ENCODE measurements at regions not wholly inside any gene's neighbourhood (a gene's known extent, or its start where the extent isn't known, plus 50 kb on each side); places are given as distances from the start of the nearest gene placed in this dataset.

DNA sequence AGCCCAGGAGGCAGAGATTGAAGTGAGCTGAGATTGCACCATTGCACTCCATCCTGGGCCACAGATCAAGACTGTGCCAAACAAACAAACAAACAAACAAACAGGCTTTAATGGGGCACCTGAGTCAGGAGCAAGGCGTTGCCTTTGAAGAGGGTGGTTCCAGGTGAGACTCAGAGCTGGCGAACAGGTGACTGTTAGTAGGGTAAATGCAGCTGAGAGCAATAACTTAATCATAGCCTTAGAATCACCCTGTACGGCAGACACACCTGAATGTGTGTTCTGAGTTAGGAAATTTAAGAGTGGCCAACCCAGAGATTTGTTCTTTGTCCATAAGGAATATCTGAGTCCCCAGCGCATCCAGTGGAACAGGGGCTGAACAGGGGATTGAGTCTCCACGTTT, 440.4 kb downstream of the RPS6KC1 start:
- no peaks in the 10 kb centered on the region for H3K79me2 ChIP-seq (ENCODE audit: insufficient read depth, low read length)
- H3K27me3 Mint-ChIP-seq (ENCODE audit: low read depth, unreplicated experiment), result peaks cover 28% of the 10 kb centered on the region

DNA sequence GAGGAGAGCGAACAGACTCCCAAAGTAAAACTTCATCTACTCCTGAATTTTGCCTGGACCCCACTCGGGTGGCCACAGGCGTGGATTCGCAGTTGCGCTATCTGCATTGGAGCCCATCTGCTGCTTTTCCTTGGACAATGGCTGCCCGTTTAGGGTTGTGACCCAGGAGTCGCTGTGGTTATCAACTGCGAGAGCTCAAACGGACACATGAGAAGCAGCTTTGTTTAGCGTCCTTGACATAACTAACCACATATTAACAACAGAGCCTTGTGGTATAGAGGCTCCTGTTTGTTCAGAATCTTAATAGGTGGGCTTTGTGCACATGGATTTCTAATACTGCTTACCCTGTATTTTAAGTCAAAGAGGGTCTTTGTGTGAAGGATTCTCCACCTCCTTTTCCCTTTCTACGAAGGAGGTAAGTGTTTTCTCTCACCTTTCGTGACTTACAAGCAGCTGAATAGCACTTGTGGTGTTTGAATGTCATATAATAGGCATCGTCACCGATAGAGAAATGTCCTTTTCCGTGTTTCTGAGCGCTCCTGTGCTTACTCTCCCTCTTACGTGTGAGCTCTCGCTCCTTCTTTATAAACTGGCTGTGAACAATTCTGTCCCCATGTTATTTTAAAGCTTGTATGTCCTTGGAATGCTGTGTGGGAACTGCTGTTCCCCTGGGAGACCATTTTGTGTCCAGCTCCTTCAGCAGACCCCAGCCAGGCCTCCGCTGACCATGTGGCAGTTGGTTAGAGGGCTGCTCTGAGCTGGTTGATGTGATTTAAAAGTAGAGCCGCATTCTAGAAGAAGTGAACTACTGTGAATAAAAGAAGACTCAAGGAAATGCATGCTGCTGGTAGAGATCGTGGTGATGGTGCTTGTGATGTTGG, 441.4 kb downstream of the RPS6KC1 start:
- H3K36me3 ChIP-seq (ENCODE audit: insufficient read depth, low read length), result no peaks in the 10 kb centered on the region
- H3K4me3 Mint-ChIP-seq (ENCODE audit: unreplicated experiment), result no peak overlapping the region
- H4K20me1 ChIP-seq (ENCODE audit: insufficient read depth, low read length), result no peaks in the 10 kb centered on the region
- peaks cover 4% of the 10 kb centered on the region for H3K9me3 Mint-ChIP-seq (ENCODE audit: unreplicated experiment)
- peaks cover 2% of the 10 kb centered on the region for H3K36me3 Mint-ChIP-seq (ENCODE audit: low read depth, unreplicated experiment)
- peaks cover 28% of the 10 kb centered on the region for H3K27me3 Mint-ChIP-seq (ENCODE audit: low read depth, unreplicated experiment)
- H3K4me1 Mint-ChIP-seq (ENCODE audit: low read depth, unreplicated experiment), result no peaks in the 10 kb centered on the region
- no peaks in the 10 kb centered on the region for H3K9me3 ChIP-seq (ENCODE audit: insufficient read depth, low read depth, low read length)
- H3K27ac ChIP-seq (ENCODE audit: low read depth, low read length), result no peak overlapping the region
- no peak overlapping the region for H3K9ac ChIP-seq (ENCODE audit: low read length)
- no peak overlapping the region for H3K27ac Mint-ChIP-seq (ENCODE audit: unreplicated experiment)
- FAIRE-seq (no peak), DNase-seq (ENCODE audit: low read depth) (no peak)
- H3K4me1 ChIP-seq (ENCODE audit: insufficient read depth, low read length), result no peaks in the 10 kb centered on the region
- peaks cover 2% of the 10 kb centered on the region for H3K27me3 ChIP-seq (ENCODE audit: insufficient read depth, low read length)
- H2AFZ ChIP-seq (ENCODE audit: low read depth, low read length), result no peak overlapping the region
- no peaks in the 10 kb centered on the region for H3K79me2 ChIP-seq (ENCODE audit: insufficient read depth, low read length)
- H3K4me2 ChIP-seq (ENCODE audit: low read length), result no peak overlapping the region
- no peak for TF ChIP-seq EZH2 (IDR thresholded peaks at IDR 0.05; ENCODE audit: insufficient read depth, low read length)
- TF ChIP-seq, protein P1, sequence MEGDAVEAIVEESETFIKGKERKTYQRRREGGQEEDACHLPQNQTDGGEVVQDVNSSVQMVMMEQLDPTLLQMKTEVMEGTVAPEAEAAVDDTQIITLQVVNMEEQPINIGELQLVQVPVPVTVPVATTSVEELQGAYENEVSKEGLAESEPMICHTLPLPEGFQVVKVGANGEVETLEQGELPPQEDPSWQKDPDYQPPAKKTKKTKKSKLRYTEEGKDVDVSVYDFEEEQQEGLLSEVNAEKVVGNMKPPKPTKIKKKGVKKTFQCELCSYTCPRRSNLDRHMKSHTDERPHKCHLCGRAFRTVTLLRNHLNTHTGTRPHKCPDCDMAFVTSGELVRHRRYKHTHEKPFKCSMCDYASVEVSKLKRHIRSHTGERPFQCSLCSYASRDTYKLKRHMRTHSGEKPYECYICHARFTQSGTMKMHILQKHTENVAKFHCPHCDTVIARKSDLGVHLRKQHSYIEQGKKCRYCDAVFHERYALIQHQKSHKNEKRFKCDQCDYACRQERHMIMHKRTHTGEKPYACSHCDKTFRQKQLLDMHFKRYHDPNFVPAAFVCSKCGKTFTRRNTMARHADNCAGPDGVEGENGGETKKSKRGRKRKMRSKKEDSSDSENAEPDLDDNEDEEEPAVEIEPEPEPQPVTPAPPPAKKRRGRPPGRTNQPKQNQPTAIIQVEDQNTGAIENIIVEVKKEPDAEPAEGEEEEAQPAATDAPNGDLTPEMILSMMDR (IDR thresholded peaks at IDR 0.05; ENCODE audit: insufficient read depth, low read depth, low read length), result no peak
- no peak overlapping the region for H3K4me3 ChIP-seq (ENCODE audit: insufficient read depth, low read depth, low read length)

More for the DNA sequence above, 440.4 kb downstream of the RPS6KC1 start:
- H3K4me2 ChIP-seq (ENCODE audit: low read length), result no peak overlapping the region
- Mint-ChIP-seq H3K27ac (ENCODE audit: unreplicated experiment) (no peak overlapping the region), H3K9me3 (ENCODE audit: unreplicated experiment) (peaks cover 4% of the 10 kb centered on the region), H3K4me1 (ENCODE audit: low read depth, unreplicated experiment) (no peaks in the 10 kb centered on the region), H3K36me3 (ENCODE audit: low read depth, unreplicated experiment) (peaks cover 2% of the 10 kb centered on the region), H3K4me3 (ENCODE audit: unreplicated experiment) (no peak overlapping the region)
- H3K27me3 ChIP-seq (ENCODE audit: insufficient read depth, low read length), result peaks cover 2% of the 10 kb centered on the region
- no peak overlapping the region for H3K9ac ChIP-seq (ENCODE audit: low read length)
- no peaks in the 10 kb centered on the region for H4K20me1 ChIP-seq (ENCODE audit: insufficient read depth, low read length)
- H3K36me3 ChIP-seq (ENCODE audit: insufficient read depth, low read length), result no peaks in the 10 kb centered on the region
- H3K9me3 ChIP-seq (ENCODE audit: insufficient read depth, low read depth, low read length), result no peaks in the 10 kb centered on the region
- no peak overlapping the region for H3K27ac ChIP-seq (ENCODE audit: low read depth, low read length)
- TF ChIP-seq EZH2 (IDR thresholded peaks at IDR 0.05; ENCODE audit: insufficient read depth, low read length), result no peak
- TF ChIP-seq, protein P1 (IDR thresholded peaks at IDR 0.05; ENCODE audit: insufficient read depth, low read depth, low read length), result no peak
- H3K4me3 ChIP-seq (ENCODE audit: insufficient read depth, low read depth, low read length), result no peak overlapping the region
- no peaks in the 10 kb centered on the region for H3K4me1 ChIP-seq (ENCODE audit: insufficient read depth, low read length)
- H2AFZ ChIP-seq (ENCODE audit: low read depth, low read length), result no peak overlapping the region
- DNase-seq (ENCODE audit: low read depth) (no peak), FAIRE-seq (no peak)

DNA sequence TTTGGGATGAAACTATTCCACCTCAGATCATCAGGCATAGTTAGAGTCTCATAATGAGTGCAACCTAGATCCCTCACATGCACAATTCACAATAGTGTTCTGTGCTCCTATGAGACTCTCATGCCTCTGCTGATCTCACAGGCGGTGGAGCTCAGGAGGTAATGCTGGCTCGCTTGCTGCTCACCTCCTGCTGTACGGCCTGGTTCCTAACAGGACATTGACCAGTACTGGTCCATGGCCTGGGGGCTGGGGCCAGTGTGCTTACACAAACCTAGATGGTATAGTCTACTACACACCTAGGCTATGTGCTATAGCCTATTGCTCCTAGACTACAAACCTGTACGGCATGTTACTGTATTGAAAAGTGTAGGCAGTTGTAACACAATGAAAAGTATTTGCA, 448.4 kb downstream of the RPS6KC1 start:
- no peaks in the 10 kb centered on the region for H3K4me1 Mint-ChIP-seq (ENCODE audit: low read depth, unreplicated experiment)
- FAIRE-seq (no peak), DNase-seq (ENCODE audit: low read depth) (no peak)
- no peak for TF ChIP-seq EZH2 (IDR thresholded peaks at IDR 0.05; ENCODE audit: insufficient read depth, low read length)
- TF ChIP-seq, protein P1 (IDR thresholded peaks at IDR 0.05; ENCODE audit: insufficient read depth, low read depth, low read length), result no peak
- no peaks in the 10 kb centered on the region for H3K9me3 Mint-ChIP-seq (ENCODE audit: unreplicated experiment)
- H3K27me3 Mint-ChIP-seq (ENCODE audit: low read depth, unreplicated experiment), result no peaks in the 10 kb centered on the region
- no peak overlapping the region for H2AFZ ChIP-seq (ENCODE audit: low read depth, low read length)
- no peaks in the 10 kb centered on the region for H3K4me1 ChIP-seq (ENCODE audit: insufficient read depth, low read length)
- no peaks in the 10 kb centered on the region for H4K20me1 ChIP-seq (ENCODE audit: insufficient read depth, low read length)
- H3K4me3 ChIP-seq (ENCODE audit: insufficient read depth, low read depth, low read length), result no peak overlapping the region
- no peak overlapping the region for H3K27ac ChIP-seq (ENCODE audit: low read depth, low read length)
- H3K9me3 ChIP-seq (ENCODE audit: insufficient read depth, low read depth, low read length), result no peaks in the 10 kb centered on the region
- H3K27ac Mint-ChIP-seq (ENCODE audit: unreplicated experiment), result no peak overlapping the region
- no peaks in the 10 kb centered on the region for H3K36me3 ChIP-seq (ENCODE audit: insufficient read depth, low read length)
- no peak overlapping the region for H3K4me3 Mint-ChIP-seq (ENCODE audit: unreplicated experiment)
- peaks cover 2% of the 10 kb centered on the region for H3K36me3 Mint-ChIP-seq (ENCODE audit: low read depth, unreplicated experiment)
- no peaks in the 10 kb centered on the region for H3K27me3 ChIP-seq (ENCODE audit: insufficient read depth, low read length)
- H3K79me2 ChIP-seq (ENCODE audit: insufficient read depth, low read length), result no peaks in the 10 kb centered on the region
- H3K9ac ChIP-seq (ENCODE audit: low read length), result no peak overlapping the region
- no peak overlapping the region for H3K4me2 ChIP-seq (ENCODE audit: low read length)
